ENCODE measurements at regions not wholly inside any gene's neighbourhood (a gene's known extent, or its start where the extent isn't known, plus 50 kb on each side); places are given as distances from the start of the nearest gene placed in this dataset.

DNA sequence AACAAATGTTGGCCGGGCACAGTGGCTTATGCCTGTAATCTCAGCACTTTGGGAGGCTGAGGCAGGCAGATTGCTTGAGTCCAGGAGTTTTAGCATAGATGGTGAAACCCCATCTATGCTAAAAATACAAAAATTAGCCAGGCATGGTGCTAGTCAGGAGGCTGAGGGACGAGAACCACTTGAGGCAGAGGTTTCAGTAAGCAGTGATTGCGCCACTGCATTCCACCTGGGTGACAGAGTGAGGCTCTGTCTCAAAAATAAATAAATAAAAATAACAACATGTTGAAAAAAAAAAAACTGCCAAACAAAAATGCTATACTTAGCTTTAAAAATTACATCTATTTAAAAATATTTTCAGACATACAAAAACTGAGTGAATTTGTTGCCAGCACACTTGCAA is 374.2 kb upstream of the SMIM31 start:
- intact Hi-C loops (cut with DNase I), result no loop called here
- H3K9me3 ChIP-seq, result no peaks in the 10 kb centered on the region
- TF ChIP-seq, protein P1, sequence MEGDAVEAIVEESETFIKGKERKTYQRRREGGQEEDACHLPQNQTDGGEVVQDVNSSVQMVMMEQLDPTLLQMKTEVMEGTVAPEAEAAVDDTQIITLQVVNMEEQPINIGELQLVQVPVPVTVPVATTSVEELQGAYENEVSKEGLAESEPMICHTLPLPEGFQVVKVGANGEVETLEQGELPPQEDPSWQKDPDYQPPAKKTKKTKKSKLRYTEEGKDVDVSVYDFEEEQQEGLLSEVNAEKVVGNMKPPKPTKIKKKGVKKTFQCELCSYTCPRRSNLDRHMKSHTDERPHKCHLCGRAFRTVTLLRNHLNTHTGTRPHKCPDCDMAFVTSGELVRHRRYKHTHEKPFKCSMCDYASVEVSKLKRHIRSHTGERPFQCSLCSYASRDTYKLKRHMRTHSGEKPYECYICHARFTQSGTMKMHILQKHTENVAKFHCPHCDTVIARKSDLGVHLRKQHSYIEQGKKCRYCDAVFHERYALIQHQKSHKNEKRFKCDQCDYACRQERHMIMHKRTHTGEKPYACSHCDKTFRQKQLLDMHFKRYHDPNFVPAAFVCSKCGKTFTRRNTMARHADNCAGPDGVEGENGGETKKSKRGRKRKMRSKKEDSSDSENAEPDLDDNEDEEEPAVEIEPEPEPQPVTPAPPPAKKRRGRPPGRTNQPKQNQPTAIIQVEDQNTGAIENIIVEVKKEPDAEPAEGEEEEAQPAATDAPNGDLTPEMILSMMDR (IDR thresholded peaks at IDR 0.05), result no peak
- no peak overlapping the region for H3K27ac ChIP-seq
- H3K27me3 ChIP-seq, result peaks cover 15 to 30% of the 10 kb centered on the region in 2 donors
- no peaks in the 10 kb centered on the region for H3K36me3 ChIP-seq
- no peak for ATAC-seq
- peaks cover 0 to 5% of the 10 kb centered on the region in 2 donors for H3K4me1 ChIP-seq
- H3K4me3 ChIP-seq, result no peak overlapping the region
- DNase-seq, result no peak

DNA sequence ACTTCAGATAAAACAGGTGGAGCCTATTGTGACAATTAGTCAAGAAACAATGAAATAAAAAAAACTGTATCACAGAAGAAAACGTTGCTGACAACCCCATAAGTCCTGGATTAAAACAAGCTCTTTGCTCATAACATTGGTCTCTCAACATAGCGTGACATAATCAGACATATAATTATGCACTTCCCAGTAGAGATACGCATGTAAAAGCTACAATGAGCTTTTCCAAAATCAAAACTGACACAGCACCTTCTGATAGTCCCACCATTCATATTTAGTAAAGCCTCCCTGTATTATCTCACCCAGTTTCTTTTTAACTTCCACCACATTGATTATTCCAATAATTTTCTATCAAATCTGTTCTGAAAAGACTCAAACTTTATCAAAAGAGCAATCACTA is 372.1 kb upstream of the SMIM31 start:
- no peaks in the 10 kb centered on the region for H3K36me3 ChIP-seq
- intact Hi-C loops (cut with DNase I), result no loop called here
- no peak overlapping the region for H3K27ac ChIP-seq
- no peak for DNase-seq
- H3K9me3 ChIP-seq, result no peaks in the 10 kb centered on the region
- TF ChIP-seq, protein P1 (IDR thresholded peaks at IDR 0.05), result no peak
- ATAC-seq, result no peak
- no peak overlapping the region for H3K4me3 ChIP-seq
- H3K4me1 ChIP-seq, result peaks cover 0 to 5% of the 10 kb centered on the region in 2 donors
- H3K27me3 ChIP-seq, result peaks cover 15 to 34% of the 10 kb centered on the region in 2 donors

DNA sequence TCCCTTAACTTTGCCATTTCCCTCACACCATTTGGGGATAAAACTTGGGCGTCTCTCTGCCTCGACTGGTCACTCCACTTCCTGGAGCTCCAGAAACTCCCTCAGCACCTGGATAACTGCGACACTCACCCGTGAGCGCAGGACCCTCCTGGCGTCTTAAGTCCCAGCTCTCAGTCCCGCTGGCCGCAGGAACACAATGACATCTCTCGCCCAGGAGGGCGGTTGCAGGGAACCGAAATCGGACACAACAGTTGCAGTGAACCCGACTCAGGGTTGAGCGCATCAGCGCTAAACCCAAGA is 370.9 kb upstream of the SMIM31 start:
- intact Hi-C loops (cut with DNase I), result no loop called here
- Histone ChIP-seq H3K4me1 (peaks cover 0 to 5% of the 10 kb centered on the region in 2 donors), H3K27me3 (peaks cover 15 to 34% of the 10 kb centered on the region in 2 donors), H3K36me3 (no peaks in the 10 kb centered on the region), H3K4me3 (no peak overlapping the region), H3K27ac (no peak overlapping the region), H3K9me3 (no peaks in the 10 kb centered on the region)
- peak in 1 of 4 donors; percentile 41 for DNase-seq
- ATAC-seq, result no peak
- TF ChIP-seq, protein P1 (IDR thresholded peaks at IDR 0.05), result no peak

DNA sequence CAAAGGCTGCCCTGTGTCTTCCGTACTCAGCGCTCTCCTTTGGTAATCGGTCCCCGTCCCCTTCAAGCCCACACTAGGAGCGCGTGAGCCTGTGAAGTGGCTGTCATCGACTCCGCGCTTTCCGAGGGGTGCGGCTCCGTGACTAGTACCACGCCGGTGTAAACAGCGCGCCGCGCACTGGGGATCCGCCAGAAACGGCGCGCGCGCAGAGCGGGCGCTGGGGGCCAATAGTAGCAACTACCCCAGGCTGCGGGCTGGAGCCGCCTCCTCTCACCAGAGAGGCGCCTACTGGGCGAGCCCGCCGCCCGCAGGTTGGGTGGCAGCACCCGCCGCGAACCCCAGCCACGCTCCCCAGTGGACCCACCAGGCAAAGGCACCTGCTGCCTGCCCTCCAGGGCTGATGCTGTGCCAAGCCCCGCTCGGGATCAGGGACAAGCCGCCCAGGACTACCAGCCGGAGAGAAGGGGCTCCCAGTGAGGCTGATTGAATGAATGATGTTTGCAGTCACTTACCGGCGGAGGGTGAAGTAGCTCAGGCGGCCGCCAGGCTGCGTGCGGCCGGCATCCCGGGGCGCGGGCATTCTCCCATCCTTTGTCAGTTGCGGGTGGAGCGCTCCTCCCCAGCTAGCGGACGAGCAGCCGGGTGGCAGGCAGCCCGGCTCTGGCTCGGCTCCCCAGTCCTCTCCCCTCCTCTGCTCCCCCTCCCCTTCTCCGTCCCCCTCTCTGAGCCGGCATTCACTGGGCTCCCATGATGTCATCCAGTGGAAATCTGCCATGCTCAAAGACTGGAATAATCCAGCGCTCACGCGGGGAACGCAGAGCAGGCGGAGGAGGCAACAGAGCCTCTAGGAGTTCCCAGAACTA is 370.3 kb upstream of the SMIM31 start:
- H3K9me3 ChIP-seq, result no peaks in the 10 kb centered on the region
- H3K27me3 ChIP-seq, result peaks cover 15 to 34% of the 10 kb centered on the region in 2 donors
- no peak overlapping the region for H3K27ac ChIP-seq
- intact Hi-C loops (cut with DNase I), result no loop called here
- peak; percentile 66 for ATAC-seq
- no peaks in the 10 kb centered on the region for H3K36me3 ChIP-seq
- H3K4me1 ChIP-seq, result peaks cover 0 to 5% of the 10 kb centered on the region in 2 donors
- TF ChIP-seq, protein P1 (IDR thresholded peaks at IDR 0.05), result no peak
- no peak overlapping the region for H3K4me3 ChIP-seq
- peak in 3 of 4 donors; percentile 78 to 91 (median 83) for DNase-seq

DNA sequence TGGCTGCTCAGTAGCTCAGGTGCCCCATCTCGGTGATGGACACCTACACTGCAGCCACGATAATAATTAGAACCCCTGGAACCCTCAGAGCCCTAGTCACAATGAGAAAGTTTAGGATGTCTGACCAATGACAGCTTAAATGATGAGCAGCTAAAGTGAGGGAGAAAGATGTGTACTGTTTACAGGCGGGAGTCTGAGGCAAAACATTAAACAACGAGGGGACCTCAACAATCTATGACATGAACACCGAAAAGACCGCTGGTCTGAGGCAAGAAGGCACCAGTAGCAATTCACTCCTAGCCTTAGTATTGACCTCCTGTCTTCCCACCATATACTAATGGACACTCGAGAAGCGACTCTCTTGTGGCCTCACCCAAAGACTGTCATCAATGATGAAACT is 369.5 kb upstream of the SMIM31 start:
- Histone ChIP-seq H3K9me3 (no peaks in the 10 kb centered on the region), H3K4me3 (no peak overlapping the region), H3K27ac (no peak overlapping the region), H3K27me3 (peaks cover 15 to 34% of the 10 kb centered on the region in 2 donors), H3K4me1 (peaks cover 0 to 5% of the 10 kb centered on the region in 2 donors), H3K36me3 (no peaks in the 10 kb centered on the region)
- ATAC-seq (no peak), DNase-seq (no peak)
- TF ChIP-seq, protein P1 (IDR thresholded peaks at IDR 0.05), result no peak
- intact Hi-C loops (cut with DNase I), result no loop called here

All from left lung (tissue), 4 donors.